ENCODE measurements at regions not wholly inside any gene's neighbourhood (a gene's known extent, or its start where the extent isn't known, plus 50 kb on each side); places are given as distances from the start of the nearest gene placed in this dataset.

GRCh38 chr6:147142684-147143245 is 61.5 kb upstream of the STXBP5 start:
- Histone ChIP-seq H2AFZ (ENCODE audit: control insufficient read depth, low read depth, low read length) (no peak overlapping the region), H3K27ac (ENCODE audit: control insufficient read depth, insufficient read depth) (no peak overlapping the region), H3K4me3 (no peak overlapping the region), H3K9me3 (replicated peaks; ENCODE audit: control insufficient read depth, insufficient read depth, low read length) (no peaks in the 10 kb centered on the region), H3K4me1 (ENCODE audit: control insufficient read depth, insufficient read depth, low read length) (no peaks in the 10 kb centered on the region), H3K27me3 (replicated peaks in 1 of 2; ENCODE audit: control insufficient read depth in 2 of 2, insufficient read depth in 2 of 2, low read length in 1 of 2) (no peaks in the 10 kb centered on the region), H3K36me3 (ENCODE audit: control insufficient read depth in 2 of 2, insufficient read depth in 2 of 2, low read length in 1 of 2) (no peaks in the 10 kb centered on the region), H3K79me2 (ENCODE audit: control insufficient read depth, insufficient read depth, low read length) (no peaks in the 10 kb centered on the region), H3K4me2 (ENCODE audit: control insufficient read depth, insufficient read depth) (no peak overlapping the region), H3K9ac (ENCODE audit: control insufficient read depth, insufficient read depth, low read length) (no peak overlapping the region), H4K20me1 (ENCODE audit: control insufficient read depth, insufficient read depth) (no peaks in the 10 kb centered on the region)
- ChIA-PET CTCF (no interaction called here), SMC1A (ENCODE audit: uncharacterized antibody, unreplicated experiment) (no interaction called here), RAD21 (ENCODE audit: unreplicated experiment) (no interaction called here), POLR2A (no interaction called here)
- no peak for TF ChIP-seq TAF1 (IDR thresholded peaks at IDR 0.05; ENCODE audit: borderline replicate concordance, low read depth, low read length)
- no peak for TF ChIP-seq HSF1 (IDR thresholded peaks at IDR 0.05; ENCODE audit: low read depth, low read length)
- TF ChIP-seq ETV6 (conservative IDR thresholded peaks at IDR 0.05 in 1 of 2, IDR thresholded peaks at IDR 0.05 in 1 of 2; ENCODE audit: borderline replicate concordance in 1 of 2, low read depth in 1 of 2), result no peak
- no peak for TF ChIP-seq RBBP5 (conservative IDR thresholded peaks at IDR 0.05)
- no peak for TF ChIP-seq TBL1XR1 (IDR thresholded peaks at IDR 0.05; ENCODE audit: low read depth, low read length)
- no peak for TF ChIP-seq RAD21 (IDR thresholded peaks at IDR 0.05; ENCODE audit: insufficient read depth, low read depth, low read length)
- TF ChIP-seq E2F8 (IDR thresholded peaks at IDR 0.05; ENCODE audit: low read depth, partially characterized antibody), result no peak
- TF ChIP-seq DPF2 (IDR thresholded peaks at IDR 0.05), result no peak
- TF ChIP-seq MEF2A (IDR thresholded peaks at IDR 0.05; ENCODE audit: insufficient read depth, low read depth, low read length), result no peak
- no peak for TF ChIP-seq PAX8 (IDR thresholded peaks at IDR 0.05)
- no peak for TF ChIP-seq RFX5 (IDR thresholded peaks at IDR 0.05; ENCODE audit: low read depth, low read length)
- no peak for TF ChIP-seq RCOR1 (conservative IDR thresholded peaks at IDR 0.05; ENCODE audit: low read depth, low read length)
- TF ChIP-seq MTA3 (IDR thresholded peaks at IDR 0.05; ENCODE audit: borderline replicate concordance, low read length), result no peak
- no peak for TF ChIP-seq SMAD5 (IDR thresholded peaks at IDR 0.05; ENCODE audit: low read depth)
- no TSS peak for BruUV-seq (replicated peaks)
- WGBS (ENCODE audit: insufficient coverage, insufficient replicate concordance, low lambda C conversion rate, missing lambda C conversion rate), result 2% methylated on average over 3 of the region's 3 CpGs
- DNase-seq (ENCODE audit: low read depth, low spot score) (no peak), ATAC-seq (no peak), FAIRE-seq (no peak)
- intact Hi-C loops (cut with micrococcal nuclease; ENCODE audit: unreplicated experiment) (no loop called here), in situ Hi-C loops (cut with MboI) (no loop called here)

Data from GM12878 (cell line).